Right lobe of liver (tissue), 4 donors: ENCODE measurements at regions not wholly inside any gene's neighbourhood (a gene's known extent, or its start where the extent isn't known, plus 50 kb on each side); places are given as distances from the start of the nearest gene placed in this dataset.

Source experiments
- POLR2A ChIP-seq: fragments of 450-650 bp; IDR thresholded peaks from one replicate; pipeline ENCODE4 v1.6.1; 2017; ENCODE audit warnings: antibody characterized with exemption, mild to moderate bottlenecking
- TF ChIP-seq, protein P1 (sequence below), 4 donors: fragments of 200-600 bp in 3 of 4; fragments of 450-650 bp in 1 of 4; IDR thresholded peaks; one replicate each; pipeline versions ENCODE4 v1.5.1 to v1.8.0; 2016 to 2022; ENCODE audit warnings: antibody characterized with exemption in 4 of 4, mild to moderate bottlenecking in 2 of 4
- donor health status: DM: no; HTN: no; CAD: no.
- donor health status: DM: no; HTN: no; CAD: no.
- donor health status: DM: no; HTN: yes; CAD: no.

- TF ChIP-seq, protein P1, sequence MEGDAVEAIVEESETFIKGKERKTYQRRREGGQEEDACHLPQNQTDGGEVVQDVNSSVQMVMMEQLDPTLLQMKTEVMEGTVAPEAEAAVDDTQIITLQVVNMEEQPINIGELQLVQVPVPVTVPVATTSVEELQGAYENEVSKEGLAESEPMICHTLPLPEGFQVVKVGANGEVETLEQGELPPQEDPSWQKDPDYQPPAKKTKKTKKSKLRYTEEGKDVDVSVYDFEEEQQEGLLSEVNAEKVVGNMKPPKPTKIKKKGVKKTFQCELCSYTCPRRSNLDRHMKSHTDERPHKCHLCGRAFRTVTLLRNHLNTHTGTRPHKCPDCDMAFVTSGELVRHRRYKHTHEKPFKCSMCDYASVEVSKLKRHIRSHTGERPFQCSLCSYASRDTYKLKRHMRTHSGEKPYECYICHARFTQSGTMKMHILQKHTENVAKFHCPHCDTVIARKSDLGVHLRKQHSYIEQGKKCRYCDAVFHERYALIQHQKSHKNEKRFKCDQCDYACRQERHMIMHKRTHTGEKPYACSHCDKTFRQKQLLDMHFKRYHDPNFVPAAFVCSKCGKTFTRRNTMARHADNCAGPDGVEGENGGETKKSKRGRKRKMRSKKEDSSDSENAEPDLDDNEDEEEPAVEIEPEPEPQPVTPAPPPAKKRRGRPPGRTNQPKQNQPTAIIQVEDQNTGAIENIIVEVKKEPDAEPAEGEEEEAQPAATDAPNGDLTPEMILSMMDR (IDR thresholded peaks at IDR 0.05), result no peak
- no peak for TF ChIP-seq POLR2A
Measured at GRCh38 chr13:85619321-85619720, 179.9 kb downstream of the SLITRK6 start.
